OCI-LY3 (cell line): ENCODE measurements at regions not wholly inside any gene's neighbourhood (a gene's known extent, or its start where the extent isn't known, plus 50 kb on each side); places are given as distances from the start of the nearest gene placed in this dataset.

Experiments used
- CTCF ChIP-seq: fragments of 200-600, 300-600 bp; sonication (generic); IDR thresholded peaks from 2 replicates; pipeline ENCODE4 v1.5.1; 2014; ENCODE audit warnings: antibody characterized with exemption, low read length, low read depth
- EZH2phosphoT487 ChIP-seq: fragments of 200-600 bp; shearing (Covaris generic); IDR thresholded peaks from 2 replicates; pipeline ENCODE4 v1.6.1; 2018; ENCODE audit warnings: antibody characterized with exemption, mixed run types, low read depth

- TF ChIP-seq EZH2phosphoT487 (no peak), CTCF (no peak)
Observed at GRCh38 chr18:22640281-22640842, 222.6 kb upstream of the CTAGE1 start.
